B cell (primary cell): ENCODE measurements at regions not wholly inside any gene's neighbourhood (a gene's known extent, or its start where the extent isn't known, plus 50 kb on each side); places are given as distances from the start of the nearest gene placed in this dataset.

Source experiments
- ATAC-seq: fragments of 200-7000 bp; cut with Tn5 transposase; one replicate; pipeline ENCODE4 v1.10.0; 2021; ENCODE audit warnings: low read depth, mild to moderate bottlenecking, moderate number of reproducible peaks, moderate library complexity
- CTCF ChIA-PET: fragments of 350-600 bp; sonication (Branson Sonifier 250); formaldehyde crosslinking; loops from one replicate; lab custom pipeline; 2021; ENCODE audit warnings: antibody characterized with exemption, inconsistent platforms; lab: Charles Lee
- POLR2A ChIA-PET: fragments of 350-600 bp; sonication (Branson Sonifier 250); formaldehyde crosslinking; loops from one replicate; lab custom pipeline; 2021; ENCODE audit warnings: antibody characterized with exemption; lab: Charles Lee
- DNase-seq: peaks from one replicate; pipeline ENCODE4 v3.0.0; 2013
- H2AFZ ChIP-seq: 2 replicates; pipeline ENCODE4 v1.6.1; 2012; ENCODE audit warnings: mild to moderate bottlenecking, low read depth, low read length; ENCODE audit not compliant: insufficient read depth, poor library complexity, severe bottlenecking
- H3K27ac ChIP-seq, 2 donors: 1 replicate in 1 of 2; 2 replicates in 1 of 2; pipeline ENCODE4 v1.5.1; 2012 to 2013; ENCODE audit warnings: low read length in 2 of 2, mild to moderate bottlenecking in 2 of 2, moderate library complexity in 1 of 2
- H3K27me3 ChIP-seq, 4 experiments: fragments of 200-600 bp in 1 of 4; sonication (generic) in 1 of 4; replicated peaks in 1 of 4; 1 replicate in 2 of 4; 2 replicates in 2 of 4; pipeline versions ENCODE4 v1.6.1 to v1.7.0; 2013 to 2016; ENCODE audit warnings: low read length in 3 of 4, mild to moderate bottlenecking in 2 of 4, mixed read lengths in 1 of 4, moderate library complexity in 1 of 4; ENCODE audit not compliant: insufficient read depth in 4 of 4, control insufficient read depth in 3 of 4; ENCODE audit errors: control extremely low read depth in 1 of 4
- H3K36me3 ChIP-seq, 2 experiments: replicated peaks in 1 of 2; 1 replicate in 1 of 2; 2 replicates in 1 of 2; pipeline versions ENCODE4 v1.6.1 to v1.7.1; 2013; ENCODE audit warnings: low read length in 1 of 2; ENCODE audit not compliant: insufficient read depth in 2 of 2, control insufficient read depth in 1 of 2; ENCODE audit errors: control extremely low read depth in 1 of 2, extremely low read depth in 1 of 2
- H3K4me1 ChIP-seq, 2 donors: fragments of 200-600 bp in 1 of 2; sonication (generic) in 1 of 2; 1 replicate in 1 of 2; 2 replicates in 1 of 2; pipeline versions ENCODE4 v1.5.1 to v1.6.1; 2013 to 2017; ENCODE audit warnings: low read length in 2 of 2; ENCODE audit not compliant: control insufficient read depth in 2 of 2, insufficient read depth in 2 of 2
- H3K4me2 ChIP-seq: replicated peaks from 2 replicates; pipeline ENCODE3; 2012; ENCODE audit warnings: mild to moderate bottlenecking, low read depth, low read length; ENCODE audit not compliant: poor library complexity, severe bottlenecking
- H3K4me3 ChIP-seq, 5 experiments: fragments of 200-600 bp in 1 of 5; sonication (generic) in 1 of 5; 1 replicate in 3 of 5; 2 replicates in 2 of 5; pipeline versions ENCODE4 v1.5.1 to v1.7.0; 2011 to 2016; ENCODE audit warnings: low read length in 4 of 5, mild to moderate bottlenecking in 4 of 5, low read depth in 2 of 5, control low read depth in 1 of 5, moderate library complexity in 1 of 5; ENCODE audit not compliant: insufficient read depth in 1 of 5; ENCODE audit errors: control extremely low read depth in 1 of 5, extremely low read depth in 1 of 5
- H3K79me2 ChIP-seq: fragments of 200-600 bp; sonication (generic); one replicate; pipeline ENCODE4 v1.6.0; 2016; ENCODE audit warnings: low read length; ENCODE audit not compliant: control insufficient read depth, insufficient read depth
- H3K9ac ChIP-seq: fragments of 200-600 bp; sonication (generic); 2 replicates; pipeline ENCODE4 v1.6.1; 2017; ENCODE audit warnings: mild to moderate bottlenecking, low read length, moderate library complexity
- H3K9me3 ChIP-seq, 3 donors: one replicate each; pipeline versions ENCODE4 v1.6.1 to v1.7.1; 2013; ENCODE audit warnings: low read length in 2 of 3; ENCODE audit not compliant: control insufficient read depth in 2 of 3, insufficient read depth in 1 of 3; ENCODE audit errors: control extremely low read depth in 1 of 3
- H4K20me1 ChIP-seq: 2 replicates; pipeline ENCODE4 v1.6.0; 2012; ENCODE audit warnings: mild to moderate bottlenecking, low read length; ENCODE audit not compliant: insufficient read depth, control insufficient read depth, poor library complexity, severe bottlenecking
- H3K27ac Mint-ChIP-seq: one replicate; pipeline ENCODE4 v1.8.0; 2021; ENCODE audit warnings: mixed read lengths
- H3K27me3 Mint-ChIP-seq: one replicate; pipeline ENCODE4 v1.8.0; 2021; ENCODE audit warnings: mixed read lengths
- H3K4me1 Mint-ChIP-seq: one replicate; pipeline ENCODE4 v1.8.0; 2021; ENCODE audit warnings: mixed read lengths
- H3K4me3 Mint-ChIP-seq: one replicate; pipeline ENCODE4 v1.8.0; 2021; ENCODE audit warnings: mixed read lengths
- H3K9me3 Mint-ChIP-seq: one replicate; pipeline ENCODE4 v1.8.0; 2022; ENCODE audit warnings: mixed read lengths; ENCODE audit not compliant: insufficient read depth
- CTCF ChIP-seq: fragments of 200-600 bp; IDR thresholded peaks from one replicate; pipeline ENCODE4 v1.8.0; 2022; ENCODE audit warnings: antibody characterized with exemption, mild to moderate bottlenecking
- EZH2 ChIP-seq: IDR thresholded peaks from 2 replicates; pipeline ENCODE4 v1.6.1; 2012; ENCODE audit warnings: borderline replicate concordance, low read depth, mild to moderate bottlenecking, moderate library complexity, low read length; ENCODE audit not compliant: insufficient read depth, poor library complexity, severe bottlenecking
- WGBS: methylation state at CpG from one replicate; pipeline ENCODE4 v1.1.5; 2013; ENCODE audit warnings: missing lambda C conversion rate; ENCODE audit not compliant: insufficient coverage; 5-methylcytosine and 5-hydroxymethylcytosine counted together
- intact Hi-C: fragments of 100-400 bp; cut with micrococcal nuclease; formaldehyde crosslinking; loops from one replicate; pipeline ENCODE4 v1.10.0; 2022

- 85% methylated on average over 11 of the region's 16 CpGs for WGBS
- ChIA-PET CTCF (no interaction called here), POLR2A (no interaction called here)
- no peak overlapping the region for H2AFZ ChIP-seq
- no peaks in the 10 kb centered on the region for H3K79me2 ChIP-seq
- DNase-seq (no peak), ATAC-seq (no peak)
- no peak overlapping the region for H3K4me3 Mint-ChIP-seq
- H3K27ac Mint-ChIP-seq = no peak overlapping the region
- no peaks in the 10 kb centered on the region for H4K20me1 ChIP-seq
- H3K4me1 ChIP-seq = no peaks in the 10 kb centered on the region
- H3K27ac ChIP-seq = no peak overlapping the region
- H3K36me3 ChIP-seq = no peaks in the 10 kb centered on the region
- no peak overlapping the region for H3K9ac ChIP-seq
- no peaks in the 10 kb centered on the region for H3K4me1 Mint-ChIP-seq
- no peak overlapping the region for H3K4me2 ChIP-seq
- H3K27me3 ChIP-seq = peaks cover 0 to 22% (median 0%) of the 10 kb centered on the region in 4 experiments
- peaks cover 5% of the 10 kb centered on the region for H3K27me3 Mint-ChIP-seq
- intact Hi-C loops = no loop called here
- no peak overlapping the region for H3K4me3 ChIP-seq
- TF ChIP-seq CTCF (no peak), EZH2 (no peak)
- H3K9me3 ChIP-seq = peaks cover 0 to 6% (median 0%) of the 10 kb centered on the region in 3 donors
- no peaks in the 10 kb centered on the region for H3K9me3 Mint-ChIP-seq
Measured at GRCh38 chr9:134235366-134235765, 71.0 kb upstream of the RNU6ATAC start.

GRCh38 chr9:134236001-134236421 lies 71.6 kb upstream of the RNU6ATAC start:
- no peaks in the 10 kb centered on the region for H3K79me2 ChIP-seq
- ATAC-seq (no peak), DNase-seq (no peak)
- WGBS = 90% methylated on average over 6 of the region's 6 CpGs
- intact Hi-C loops = no loop called here
- H3K4me3 ChIP-seq = no peak overlapping the region
- peaks cover 0 to 6% (median 0%) of the 10 kb centered on the region in 3 donors for H3K9me3 ChIP-seq
- CTCF ChIA-PET = no interaction called here
- peaks cover 0 to 22% (median 0%) of the 10 kb centered on the region in 4 experiments for H3K27me3 ChIP-seq
- POLR2A ChIA-PET = no interaction called here
- no peak overlapping the region for H3K27ac ChIP-seq
- no peaks in the 10 kb centered on the region for H4K20me1 ChIP-seq
- no peak overlapping the region for H3K4me2 ChIP-seq
- Mint-ChIP-seq H3K4me3 (no peak overlapping the region), H3K9me3 (no peaks in the 10 kb centered on the region), H3K27ac (no peak overlapping the region), H3K4me1 (no peaks in the 10 kb centered on the region), H3K27me3 (peaks cover 5% of the 10 kb centered on the region)
- H3K4me1 ChIP-seq = no peaks in the 10 kb centered on the region
- no peak overlapping the region for H3K9ac ChIP-seq
- H3K36me3 ChIP-seq = no peaks in the 10 kb centered on the region
- TF ChIP-seq EZH2 (no peak), CTCF (no peak)
- H2AFZ ChIP-seq = no peak overlapping the region
